K562 (cell line): ENCODE measurements at regions not wholly inside any gene's neighbourhood (a gene's known extent, or its start where the extent isn't known, plus 50 kb on each side); places are given as distances from the start of the nearest gene placed in this dataset.

Source experiments
- CTCF ChIP-seq, 3 experiments: IDR thresholded peaks in 2 of 3; conservative IDR thresholded peaks in 1 of 3; 2 replicates each; pipeline ENCODE4 v1.5.1; 2011 to 2012; ENCODE audit warnings: low read length in 3 of 3, mild to moderate bottlenecking in 3 of 3, control low read depth in 2 of 3, improper control_type of control experiment in 1 of 3, inconsistent platforms in 1 of 3, low read depth in 1 of 3, mixed read lengths in 1 of 3, moderate library complexity in 1 of 3; ENCODE audit not compliant: insufficient read depth in 2 of 3
- DIDO1 ChIP-seq: fragments of 450-650 bp; IDR thresholded peaks from 2 replicates; pipeline ENCODE4 v1.6.1; 2016; ENCODE audit warnings: low read depth, missing biosample characterization, missing genetic modification characterization
- JUNB ChIP-seq: fragments of 450-650 bp; formaldehyde crosslinking; conservative IDR thresholded peaks from 2 replicates; pipeline ENCODE4 v1.4.0; 2020; ENCODE audit warnings: mild to moderate bottlenecking
- POLR2A ChIP-seq: fragments of 450-650 bp; conservative IDR thresholded peaks from 2 replicates; pipeline ENCODE4 v1.6.1; 2016
- RB1 ChIP-seq: fragments of 450-650 bp; IDR thresholded peaks from 2 replicates; pipeline ENCODE4 v1.6.1; 2017; ENCODE audit warnings: low read depth, mild to moderate bottlenecking
- SREBF2 ChIP-seq: sonication (generic); formaldehyde crosslinking; IDR thresholded peaks from 2 replicates; pipeline ENCODE4 v1.4.0; 2020; ENCODE audit warnings: mild to moderate bottlenecking, missing genetic modification reagents
- ZNF644 ChIP-seq: fragments of 200-800 bp; sonication (Bioruptor generic); IDR thresholded peaks from 2 replicates; pipeline ENCODE4 v1.6.1; 2016; ENCODE audit warnings: low read depth, missing genetic modification characterization, missing compliant biosample characterization

- TF ChIP-seq POLR2A (no peak), SREBF2 (CRISPR knock-in tag) (no peak), CTCF (IDR thresholded peaks at IDR 0.05 in 2 of 3, conservative IDR thresholded peaks at IDR 0.05 in 1 of 3; ENCODE audit: insufficient read depth in 2 of 3, low read depth in 1 of 3, low read length in 3 of 3) (no peak), ZNF644 (tag) (no peak), RB1 (no peak), JUNB (CRISPR knock-in tag) (no peak), DIDO1 (tag) (no peak)
Measured at GRCh38 chr18:67453901-67454300, 62.6 kb downstream of the DSEL start.
